Right atrium auricular region (tissue), 2 donors: ENCODE measurements at regions not wholly inside any gene's neighbourhood (a gene's known extent, or its start where the extent isn't known, plus 50 kb on each side); places are given as distances from the start of the nearest gene placed in this dataset.

ENCODE experiments used
- DNase-seq: peaks from one replicate; pipeline ENCODE4 v3.0.0-alpha.2; 2019; ENCODE audit warnings: low spot score
- H3K27ac ChIP-seq, 2 donors: fragments of 200-600 bp; sonication (generic); 1 replicate in 1 of 2; 2 replicates in 1 of 2; pipeline ENCODE4 v1.5.1; 2016 to 2019
- H3K27me3 ChIP-seq, 2 donors: fragments of 200-600 bp; sonication (generic); one replicate each; pipeline versions ENCODE4 v1.5.1 to v1.6.0; 2017 to 2019
- H3K36me3 ChIP-seq: fragments of 200-600 bp; sonication (generic); one replicate; pipeline ENCODE4 v1.5.1; 2016
- H3K4me1 ChIP-seq, 2 donors: fragments of 200-600 bp; sonication (generic); one replicate each; pipeline versions ENCODE4 v1.5.1 to v1.6.0; 2017 to 2019
- H3K4me3 ChIP-seq, 2 donors: fragments of 200-600 bp; sonication (generic); 1 replicate in 1 of 2; 2 replicates in 1 of 2; pipeline ENCODE4 v1.5.1; 2017 to 2019; ENCODE audit warnings: mild to moderate bottlenecking in 1 of 2, moderate library complexity in 1 of 2
- H3K9me3 ChIP-seq, 2 donors: fragments of 200-600 bp; sonication (generic); one replicate each; pipeline ENCODE4 v1.5.1; 2019
- CTCF ChIP-seq, 2 donors: fragments of 200-600 bp; sonication (generic); IDR thresholded peaks; one replicate each; pipeline ENCODE4 v1.5.1; 2019; ENCODE audit warnings: antibody characterized with exemption in 2 of 2

DNA sequence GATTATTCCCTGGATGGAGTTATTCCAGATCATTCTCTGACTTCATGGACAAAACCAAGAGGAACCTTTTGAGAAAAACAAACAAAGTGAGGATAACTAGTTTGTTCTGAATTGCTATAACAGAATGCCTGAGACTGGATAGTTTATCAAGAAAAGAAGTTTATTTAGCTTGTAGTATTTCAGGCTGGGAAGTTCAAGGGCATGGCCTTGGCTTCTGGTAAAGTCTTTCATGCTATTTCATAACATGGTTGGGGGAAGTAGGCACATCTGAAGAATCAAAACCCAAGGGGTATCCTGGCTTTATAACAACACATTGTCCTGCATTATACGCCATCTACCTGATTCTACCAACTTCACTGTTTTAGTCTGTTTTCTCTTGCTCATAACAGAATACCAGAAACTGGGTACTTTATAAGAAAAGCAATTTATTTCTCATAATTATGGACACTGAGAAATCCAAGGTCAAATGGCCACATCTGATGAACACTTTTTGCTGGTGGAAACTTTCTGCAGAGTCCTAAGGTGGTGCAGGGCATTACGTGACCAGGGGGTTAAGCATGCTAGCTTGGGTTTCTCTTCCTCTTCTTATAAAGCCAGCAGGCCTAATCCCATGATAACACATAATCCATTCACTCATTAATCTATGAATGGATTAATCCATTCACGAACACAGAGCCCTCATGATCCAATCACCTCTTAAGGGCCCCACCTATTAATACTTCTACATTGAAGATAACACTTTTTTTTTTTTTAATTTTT, 186.1 kb upstream of the PRSS16 start:
- Histone ChIP-seq H3K9me3 (no peaks in the 10 kb centered on the region), H3K27ac (no peak overlapping the region), H3K36me3 (no peaks in the 10 kb centered on the region), H3K27me3 (no peaks in the 10 kb centered on the region), H3K4me3 (no peak overlapping the region), H3K4me1 (no peaks in the 10 kb centered on the region)
- DNase-seq = no peak
- TF ChIP-seq CTCF (IDR thresholded peaks at IDR 0.05) = no peak

DNA sequence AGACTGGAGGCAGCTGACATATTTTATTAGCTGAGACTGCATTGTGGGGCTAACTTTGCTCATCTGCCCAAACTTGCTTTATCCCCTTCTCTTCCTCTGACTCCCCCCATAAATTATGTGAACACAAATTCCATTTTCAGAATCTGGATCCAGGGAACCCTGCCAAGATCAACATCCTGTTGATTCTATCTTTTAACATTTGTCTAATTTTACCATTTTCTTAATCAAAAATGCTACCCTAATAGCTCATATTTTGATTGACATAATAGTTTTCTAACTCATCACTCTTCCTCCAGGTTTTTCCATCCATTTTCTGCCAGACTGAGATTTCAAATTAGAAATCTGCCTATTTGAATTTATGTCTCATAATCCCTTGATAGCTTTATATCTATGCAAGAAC, 184.7 kb upstream of the PRSS16 start:
- Histone ChIP-seq H3K27me3 (no peaks in the 10 kb centered on the region), H3K9me3 (no peaks in the 10 kb centered on the region), H3K4me1 (no peaks in the 10 kb centered on the region), H3K27ac (no peak overlapping the region), H3K4me3 (no peak overlapping the region), H3K36me3 (no peaks in the 10 kb centered on the region)
- no peak for TF ChIP-seq CTCF (IDR thresholded peaks at IDR 0.05)
- DNase-seq = no peak

- H3K36me3 ChIP-seq = no peaks in the 10 kb centered on the region
- no peaks in the 10 kb centered on the region for H3K4me1 ChIP-seq
- no peak for DNase-seq
- no peak for TF ChIP-seq CTCF (IDR thresholded peaks at IDR 0.05)
- no peaks in the 10 kb centered on the region for H3K27me3 ChIP-seq
- no peak overlapping the region for H3K4me3 ChIP-seq
- no peaks in the 10 kb centered on the region for H3K9me3 ChIP-seq
- no peak overlapping the region for H3K27ac ChIP-seq
These were observed 182.3 kb upstream of the PRSS16 start for GRCh38 chr6:27065183-27065582.

DNA sequence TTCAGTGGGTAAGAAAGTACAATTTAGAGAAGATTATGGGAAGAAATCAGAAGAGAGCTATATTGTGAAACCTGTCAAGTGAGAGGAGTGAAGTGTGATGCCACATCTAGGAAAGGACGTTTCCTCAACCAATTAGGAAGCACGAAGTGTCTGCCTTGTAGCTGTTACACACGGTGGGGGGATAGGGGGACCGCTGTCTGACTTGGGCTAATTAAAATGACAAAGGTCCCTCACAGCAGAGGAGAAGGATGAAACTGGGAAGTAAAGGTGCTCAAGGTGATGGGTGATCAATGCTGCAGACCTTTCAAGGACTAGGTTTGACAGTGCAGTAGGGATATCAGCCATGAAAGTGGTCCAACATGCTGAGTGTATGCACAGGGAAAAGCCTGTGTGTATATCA, 181.1 kb upstream of the PRSS16 start:
- H3K9me3 ChIP-seq = no peaks in the 10 kb centered on the region
- H3K27ac ChIP-seq = no peak overlapping the region
- no peak for TF ChIP-seq CTCF (IDR thresholded peaks at IDR 0.05)

GRCh38 chr6:27066802-27067201, 180.7 kb upstream of the PRSS16 start:
- H3K27me3 ChIP-seq = no peaks in the 10 kb centered on the region
- H3K9me3 ChIP-seq = no peaks in the 10 kb centered on the region
- TF ChIP-seq CTCF (IDR thresholded peaks at IDR 0.05) = no peak
- no peaks in the 10 kb centered on the region for H3K36me3 ChIP-seq
- no peaks in the 10 kb centered on the region for H3K4me1 ChIP-seq
- no peak for DNase-seq
- H3K27ac ChIP-seq = no peak overlapping the region
- H3K4me3 ChIP-seq = no peak overlapping the region

More for the DNA sequence above, 181.1 kb upstream of the PRSS16 start:
- Histone ChIP-seq H3K4me3 (no peak overlapping the region), H3K4me1 (no peaks in the 10 kb centered on the region), H3K27me3 (no peaks in the 10 kb centered on the region), H3K36me3 (no peaks in the 10 kb centered on the region)
- no peak for DNase-seq

- no peak for TF ChIP-seq CTCF (IDR thresholded peaks at IDR 0.05)
- no peak for DNase-seq
- H3K27me3 ChIP-seq = no peaks in the 10 kb centered on the region
- H3K9me3 ChIP-seq = no peaks in the 10 kb centered on the region
- H3K36me3 ChIP-seq = no peaks in the 10 kb centered on the region
- H3K27ac ChIP-seq = no peak overlapping the region
- no peak overlapping the region for H3K4me3 ChIP-seq
- H3K4me1 ChIP-seq = no peaks in the 10 kb centered on the region
These were observed 174.1 kb upstream of the PRSS16 start for GRCh38 chr6:27073441-27073840.
